ENCODE measurements at regions not wholly inside any gene's neighbourhood (a gene's known extent, or its start where the extent isn't known, plus 50 kb on each side); places are given as distances from the start of the nearest gene placed in this dataset.

GRCh38 chr6:99852031-99852430, 142.0 kb downstream of the MCHR2 start:
- Mint-ChIP-seq H3K4me3 (ENCODE audit: unreplicated experiment) (no peak overlapping the region), H3K4me1 (ENCODE audit: low read depth) (no peaks in the 10 kb centered on the region), H3K9me3 (ENCODE audit: low read depth) (no peaks in the 10 kb centered on the region), H3K36me3 (ENCODE audit: low read depth) (peaks cover 1% of the 10 kb centered on the region), H3K27me3 (ENCODE audit: low read depth) (peaks cover 36% of the 10 kb centered on the region), H3K27ac (ENCODE audit: unreplicated experiment) (no peak overlapping the region)
- no peak for DNase-seq (ENCODE audit: low spot score)
- no peak for TF ChIP-seq CTCF (IDR thresholded peaks at IDR 0.05)

GRCh38 chr6:99867026-99867425, 127.0 kb downstream of the MCHR2 start:
- Mint-ChIP-seq H3K4me3 (ENCODE audit: unreplicated experiment) (no peak overlapping the region), H3K9me3 (ENCODE audit: low read depth) (no peaks in the 10 kb centered on the region), H3K4me1 (ENCODE audit: low read depth) (peaks cover 5% of the 10 kb centered on the region), H3K27ac (ENCODE audit: unreplicated experiment) (no peak overlapping the region), H3K27me3 (ENCODE audit: low read depth) (peaks cover 45% of the 10 kb centered on the region), H3K36me3 (ENCODE audit: low read depth) (no peaks in the 10 kb centered on the region)
- no peak for TF ChIP-seq CTCF (IDR thresholded peaks at IDR 0.05)
- no peak for DNase-seq (ENCODE audit: low spot score)

GRCh38 chr6:99868074-99868702, 125.8 kb downstream of the MCHR2 start:
- Mint-ChIP-seq H3K4me3 (ENCODE audit: unreplicated experiment) (peak overlapping the region; percentile 62), H3K27me3 (ENCODE audit: low read depth) (peaks cover 44% of the 10 kb centered on the region), H3K4me1 (ENCODE audit: low read depth) (peaks cover 5% of the 10 kb centered on the region), H3K9me3 (ENCODE audit: low read depth) (no peaks in the 10 kb centered on the region), H3K36me3 (ENCODE audit: low read depth) (no peaks in the 10 kb centered on the region), H3K27ac (ENCODE audit: unreplicated experiment) (no peak overlapping the region)
- no peak for DNase-seq (ENCODE audit: low spot score)
- TF ChIP-seq CTCF (IDR thresholded peaks at IDR 0.05): peak; percentile 99
